Activated CD4-positive, alpha-beta T cell treated with anti-CD3 and anti-CD28 coated beads for 24 hours (primary cell): ENCODE measurements at regions not wholly inside any gene's neighbourhood (a gene's known extent, or its start where the extent isn't known, plus 50 kb on each side); places are given as distances from the start of the nearest gene placed in this dataset.

Experiments used
- DNase-seq, 2 donors: peaks; one replicate each; pipeline ENCODE4 v3.0.0-alpha.2; 2020; ENCODE audit warnings: low read depth in 2 of 2

DNA sequence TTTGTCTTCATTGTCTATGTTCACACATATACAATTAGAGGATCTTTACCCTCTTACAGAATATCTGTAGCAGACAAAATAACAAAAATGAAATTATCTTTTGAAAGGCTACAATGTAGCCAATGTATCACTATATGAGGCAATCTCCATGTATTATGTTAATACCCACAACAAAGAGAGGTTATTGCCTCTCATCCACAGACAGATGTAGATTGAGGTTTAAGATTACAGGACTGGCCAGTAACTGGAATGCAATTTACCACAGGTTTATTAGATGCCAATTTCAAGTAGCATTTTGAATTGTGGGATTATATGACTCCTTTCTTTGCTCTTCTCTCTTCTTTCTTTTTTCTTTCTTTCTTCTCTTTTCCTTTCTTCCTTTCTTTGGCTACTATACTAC, 242.6 kb downstream of the ANKRD50 start:
- no peak for DNase-seq

DNA sequence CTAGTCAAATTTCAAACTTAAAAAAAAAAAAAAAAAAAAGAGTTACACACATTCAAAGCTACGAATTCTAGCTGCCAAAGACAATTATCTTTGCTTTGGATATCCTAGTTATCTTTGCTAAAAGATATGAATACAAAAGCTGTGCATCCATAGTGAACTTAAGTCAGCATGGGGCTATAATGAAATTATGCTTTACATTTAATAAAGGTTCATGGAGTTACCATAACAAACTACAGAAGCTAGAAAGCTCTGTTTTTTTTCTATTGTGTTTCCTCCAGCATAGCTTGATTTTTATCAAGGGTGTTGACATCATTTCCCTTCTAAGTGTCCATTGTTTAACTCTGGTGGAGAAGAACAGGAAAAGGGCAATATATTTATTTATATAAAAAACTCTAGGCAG, 234.1 kb downstream of the ANKRD50 start:
- no peak for DNase-seq

DNA sequence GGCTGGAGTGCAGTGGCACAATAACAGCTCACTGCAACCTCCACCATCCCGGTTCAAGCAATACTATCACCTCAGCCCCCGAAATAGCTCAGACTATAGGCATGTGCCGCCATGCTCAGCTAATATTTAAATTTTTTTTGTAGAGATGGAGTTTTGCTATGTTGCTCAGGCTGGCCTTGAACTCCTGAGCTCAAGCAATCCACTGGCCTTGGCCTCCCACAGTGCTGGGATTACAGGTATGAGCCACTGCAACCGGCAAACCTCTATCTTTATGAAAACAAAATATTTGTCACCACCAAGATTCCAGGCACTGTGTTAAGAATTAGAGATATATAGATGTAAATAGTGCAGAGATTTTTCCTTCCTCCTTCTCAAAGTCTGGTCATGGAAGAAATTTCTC, 232.5 kb downstream of the ANKRD50 start:
- no peak for DNase-seq

DNA sequence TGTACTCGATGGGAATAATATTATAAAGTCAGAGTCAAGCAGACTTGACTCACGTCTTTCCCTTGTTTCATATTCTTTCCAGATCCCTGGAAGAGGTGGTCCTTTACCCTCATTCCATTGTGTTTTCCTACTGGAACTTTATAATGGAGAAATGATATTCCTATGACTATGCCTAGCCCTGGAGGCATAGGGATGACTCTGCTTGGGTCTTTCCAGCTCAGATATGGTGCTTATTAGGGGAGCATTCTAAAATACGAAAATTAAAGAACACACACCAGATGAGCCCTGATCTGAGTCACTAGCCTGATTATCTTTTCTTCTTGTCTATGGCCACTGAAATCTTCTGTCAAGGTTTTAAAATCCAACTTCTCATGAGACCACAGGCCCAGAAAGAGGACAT, 231.4 kb downstream of the ANKRD50 start:
- no peak for DNase-seq

DNA sequence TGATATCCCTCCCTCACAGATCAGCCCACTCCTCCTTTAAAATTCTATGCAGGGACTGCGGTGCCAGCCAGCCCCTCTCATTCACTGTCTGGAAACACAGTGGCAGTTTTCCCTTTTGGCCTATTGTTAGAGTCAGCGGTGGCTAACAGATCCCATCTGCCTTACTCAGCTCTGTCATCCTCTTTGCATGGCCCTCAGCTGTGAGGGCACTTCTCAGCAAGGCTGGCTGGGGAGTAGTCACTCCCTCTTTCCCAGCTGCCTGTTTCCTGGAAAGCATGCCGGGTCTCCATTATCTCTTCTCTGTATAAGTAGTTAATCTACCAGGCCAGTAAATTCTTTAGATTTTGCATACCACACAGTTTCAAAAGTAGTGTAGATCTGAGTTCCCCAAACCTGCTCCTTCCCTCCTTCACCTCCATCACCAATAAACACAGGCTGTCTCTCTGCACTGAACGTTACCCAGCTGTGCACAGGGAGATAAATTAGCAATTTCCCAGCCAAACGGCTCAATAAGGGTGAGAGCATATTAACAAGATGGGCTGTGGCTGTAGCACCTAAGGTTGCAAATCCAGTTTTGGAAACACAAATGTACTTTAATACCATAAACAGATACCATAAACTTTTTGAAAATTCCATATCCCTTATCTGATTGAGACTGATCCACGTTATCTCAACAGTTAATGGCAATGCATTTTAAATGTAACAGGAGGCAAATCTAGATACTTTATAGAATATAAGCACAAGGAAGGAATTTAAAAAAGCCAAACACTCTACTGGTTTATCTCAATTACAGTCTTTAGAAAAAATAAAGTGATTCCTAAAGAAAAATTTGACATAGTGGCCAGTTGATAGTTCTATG, 229.3 kb downstream of the ANKRD50 start:
- DNase-seq: no peak

DNA sequence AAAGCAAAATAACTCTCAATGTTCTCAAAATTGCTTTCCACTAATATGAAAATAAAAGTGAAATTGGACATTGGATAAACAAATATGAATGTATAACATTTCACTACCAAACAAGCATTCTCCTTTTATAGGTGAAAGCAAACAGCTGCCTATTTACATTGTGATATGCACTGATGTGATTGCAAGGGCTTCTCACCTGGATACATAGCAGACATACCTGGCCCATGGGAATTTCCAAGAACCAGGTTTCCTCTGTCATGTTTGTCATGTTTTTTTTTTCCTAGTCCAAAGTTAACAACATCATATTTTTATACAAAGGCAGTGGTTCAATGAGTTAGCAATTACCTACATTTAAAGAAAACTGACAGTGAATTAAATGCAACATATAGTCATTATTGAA, 228.5 kb downstream of the ANKRD50 start:
- no peak for DNase-seq

DNA sequence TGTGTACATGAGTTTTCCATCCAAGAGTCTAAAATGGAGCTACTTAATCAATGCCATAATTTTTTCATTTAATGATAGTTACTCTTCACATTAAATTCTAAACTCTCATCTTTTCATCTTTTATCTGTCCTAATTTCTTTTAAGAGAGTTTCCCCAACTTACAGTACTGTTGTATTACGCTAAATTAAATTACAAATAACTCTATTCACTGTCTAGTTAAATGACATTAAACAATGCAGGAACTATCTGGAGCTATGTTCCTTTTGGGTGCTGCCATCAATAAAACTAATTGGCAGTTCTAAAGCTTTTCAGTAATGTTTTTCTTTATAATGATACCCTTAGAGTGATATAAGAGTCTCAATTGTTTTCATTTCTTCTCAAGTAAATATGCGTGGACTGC, 227.6 kb downstream of the ANKRD50 start:
- no peak for DNase-seq

DNA sequence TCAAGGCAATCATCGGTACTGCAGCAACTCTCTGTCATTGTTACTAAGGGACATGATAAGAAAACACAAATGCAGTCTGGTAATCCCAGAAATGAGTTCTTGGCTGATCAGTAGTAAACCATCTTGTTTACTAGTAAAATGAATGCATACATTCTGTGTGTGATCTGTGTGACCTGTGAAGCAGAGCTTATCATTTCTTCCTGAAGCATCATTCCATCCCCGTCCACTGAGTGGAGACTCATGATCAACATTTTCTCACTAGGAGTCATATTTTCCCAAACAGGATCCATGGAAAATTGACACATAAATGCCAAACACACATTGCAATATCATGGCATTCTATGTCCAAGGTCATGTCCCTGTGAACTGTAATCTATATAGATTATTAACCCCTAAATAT, 226.1 kb downstream of the ANKRD50 start:
- DNase-seq: no peak

DNA sequence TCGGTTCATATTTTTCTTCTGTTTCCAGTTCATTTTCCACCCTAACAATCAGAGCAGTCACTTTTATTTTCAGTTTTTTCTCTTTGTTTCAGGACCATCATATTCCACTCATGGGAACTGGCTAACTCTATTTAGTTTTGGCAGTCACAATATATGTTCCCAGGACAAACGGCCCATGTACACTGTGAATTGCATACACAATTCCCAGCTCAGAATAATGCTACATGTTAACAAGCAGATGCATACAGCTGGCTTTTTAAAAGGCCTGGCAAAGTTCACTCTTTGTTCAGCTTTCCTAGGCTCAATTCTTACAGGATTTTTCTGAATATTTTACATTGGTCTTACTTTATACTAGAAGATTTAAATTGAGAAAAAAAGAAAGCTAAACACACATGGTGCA, 224.9 kb downstream of the ANKRD50 start:
- DNase-seq: no peak

DNA sequence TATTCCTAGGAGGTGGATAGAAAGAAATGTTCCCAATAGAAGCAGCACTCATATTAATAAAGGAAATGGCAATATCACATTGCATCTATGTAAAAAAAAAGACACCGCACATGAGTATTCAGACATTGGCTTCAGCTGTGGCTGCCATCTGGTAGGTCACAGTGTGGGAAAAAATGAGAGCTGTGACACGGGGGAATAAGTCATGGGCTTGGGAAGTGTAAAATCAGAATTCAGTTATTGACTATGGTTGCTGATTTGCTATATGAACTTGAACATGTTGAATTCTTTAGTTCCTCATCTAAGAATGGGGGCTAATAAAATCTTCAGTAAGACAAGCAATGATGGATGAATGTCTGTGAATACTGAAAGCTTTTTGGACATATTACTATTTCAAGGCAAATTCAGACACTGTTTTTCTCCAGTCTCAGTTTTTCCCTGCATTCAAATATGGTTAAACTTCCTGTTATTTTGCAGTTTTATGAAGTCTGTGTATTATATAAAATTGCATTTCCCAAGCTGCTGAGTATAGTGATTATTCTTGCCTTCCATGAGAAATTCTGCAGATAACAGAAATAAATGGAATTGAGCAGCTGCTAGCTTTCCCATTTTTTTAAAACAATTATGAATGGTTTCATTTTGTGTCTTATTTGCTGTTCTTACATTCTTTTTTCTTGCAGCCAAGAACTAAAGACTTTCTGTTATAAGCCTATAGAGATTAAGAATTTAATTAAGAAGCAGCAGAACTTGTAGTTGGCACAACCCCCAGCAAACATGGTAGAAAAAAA, 221.0 kb downstream of the ANKRD50 start:
- DNase-seq: no peak

DNA sequence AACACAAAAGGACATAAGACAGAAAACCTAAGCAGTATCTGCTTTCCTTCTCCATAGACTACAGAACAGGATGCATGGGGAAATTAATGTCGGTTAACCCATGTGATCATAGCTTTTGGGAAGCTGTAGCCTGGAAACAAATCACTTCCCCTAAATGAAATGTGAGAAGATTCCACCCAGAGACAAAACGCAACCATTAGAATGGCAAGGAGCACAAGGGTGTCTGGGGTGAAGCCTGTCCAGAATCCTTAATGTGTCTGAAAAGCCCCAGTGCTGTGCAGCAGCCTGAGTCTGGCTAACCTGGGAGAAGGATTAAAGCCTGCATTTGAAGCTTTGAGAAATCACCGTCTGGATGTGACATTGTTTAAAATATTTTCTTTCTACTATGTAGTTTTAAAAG, 213.3 kb downstream of the ANKRD50 start:
- DNase-seq: no peak

DNA sequence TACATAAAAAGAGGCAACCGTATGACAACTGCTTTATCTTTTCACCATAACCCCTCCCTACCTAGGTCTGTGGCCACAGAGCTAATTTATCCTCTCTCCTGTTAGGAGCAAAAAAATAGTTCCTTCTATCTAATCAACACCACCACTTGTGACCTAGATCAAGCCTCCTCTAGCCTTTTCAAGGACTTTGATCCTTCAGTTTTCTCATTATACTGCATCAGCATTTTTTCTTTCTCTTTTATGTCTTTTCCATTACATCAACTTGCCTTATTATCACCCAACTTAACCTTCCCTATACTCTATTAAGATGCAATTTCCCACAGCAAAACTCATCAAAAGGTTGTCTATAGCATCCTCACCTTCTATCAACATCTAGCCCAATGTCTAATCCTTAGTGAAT, 211.0 kb downstream of the ANKRD50 start:
- DNase-seq: no peak

DNA sequence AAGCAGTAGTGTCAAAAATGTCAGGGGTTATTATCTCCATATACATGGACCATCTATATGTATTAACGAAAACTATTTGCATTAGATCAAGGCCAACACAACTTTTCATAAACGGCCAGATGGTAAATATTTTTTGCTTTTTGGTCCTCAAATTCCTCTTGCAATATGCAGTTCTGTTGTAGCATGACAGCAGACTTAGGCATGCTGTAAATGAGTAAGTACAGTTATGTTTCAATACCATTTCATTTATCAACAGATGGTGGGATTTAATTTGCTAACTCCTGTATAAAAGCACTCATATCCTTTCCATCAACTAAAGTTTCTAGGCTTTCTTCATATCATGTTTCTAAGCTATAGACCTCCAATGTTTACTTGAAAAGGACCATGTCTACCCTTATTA, 208.1 kb downstream of the ANKRD50 start:
- DNase-seq: no peak

DNA sequence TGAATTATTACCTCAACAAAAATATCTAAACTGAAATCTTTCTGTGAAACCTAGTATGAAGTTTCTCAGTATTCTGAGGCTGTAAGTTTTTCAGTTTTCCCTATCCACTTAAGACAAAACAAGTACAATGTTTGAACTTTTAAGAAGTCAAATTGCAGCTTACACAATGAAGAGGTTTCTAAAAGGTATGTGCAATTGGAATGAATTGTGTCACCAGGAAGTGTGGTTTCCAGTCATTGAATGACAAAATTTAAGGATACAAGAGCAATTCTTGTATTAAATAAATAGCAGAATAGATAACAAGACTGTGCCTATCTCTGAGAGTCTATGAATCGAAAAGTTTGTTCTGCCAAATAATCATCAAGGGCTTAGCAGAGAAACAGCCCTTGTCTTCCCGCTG, 207.3 kb downstream of the ANKRD50 start:
- DNase-seq: no peak

DNA sequence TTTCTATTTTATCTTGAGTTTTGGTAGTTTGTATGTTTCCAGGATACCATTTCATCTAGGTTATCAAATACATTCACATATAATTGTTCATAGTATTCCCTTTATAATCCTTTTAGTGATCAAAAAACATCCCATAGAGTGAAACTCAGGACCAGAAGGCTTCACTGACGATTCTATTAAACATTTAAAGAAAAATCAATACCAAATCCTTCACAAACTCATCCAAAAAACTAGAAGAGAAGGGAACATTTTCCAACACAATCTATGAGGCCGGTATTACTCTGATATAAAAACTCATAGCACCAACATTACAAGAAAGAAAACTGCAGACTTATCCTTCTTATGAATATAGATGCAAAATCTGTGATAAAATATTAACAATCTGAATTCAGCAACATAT, 203.4 kb downstream of the ANKRD50 start:
- DNase-seq: no peak

DNA sequence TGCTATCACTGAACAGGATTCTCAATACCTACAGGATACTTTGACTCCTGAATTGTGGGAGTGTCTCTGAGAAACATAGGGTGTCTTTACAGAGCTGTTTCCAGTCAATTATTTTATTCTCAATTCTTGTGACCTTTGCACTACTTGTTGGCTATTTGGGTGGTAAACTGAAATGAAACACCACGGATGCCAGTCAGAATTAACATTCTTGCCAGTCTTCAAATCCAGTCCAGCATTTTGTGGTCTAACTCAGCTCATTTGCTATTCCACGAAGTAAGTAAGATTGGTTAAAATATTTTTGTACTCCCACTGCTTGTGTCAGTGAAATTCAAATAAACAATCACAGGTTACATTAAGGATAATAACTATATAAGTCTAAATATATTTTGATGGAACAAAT, 197.9 kb downstream of the ANKRD50 start:
- DNase-seq: no peak

DNA sequence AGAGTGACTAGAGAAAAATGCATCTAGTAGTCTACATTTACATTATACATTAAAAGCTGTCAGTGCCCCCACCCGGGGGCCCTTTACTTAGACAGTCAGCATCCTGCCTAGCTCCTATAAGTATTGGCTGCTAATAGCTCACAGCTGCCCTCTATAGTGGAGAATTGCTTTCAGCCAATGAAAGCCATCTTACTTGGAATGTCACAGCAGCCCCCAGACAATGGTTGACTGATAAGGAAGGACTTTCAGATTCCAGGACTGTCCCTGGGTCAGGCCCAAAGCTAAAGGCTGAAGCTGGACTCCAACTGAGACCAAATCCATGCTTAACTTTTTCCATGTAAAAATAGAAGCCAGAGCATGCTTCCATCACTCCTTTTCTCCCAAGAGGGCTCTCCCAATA, 196.9 kb downstream of the ANKRD50 start:
- DNase-seq: no peak

DNA sequence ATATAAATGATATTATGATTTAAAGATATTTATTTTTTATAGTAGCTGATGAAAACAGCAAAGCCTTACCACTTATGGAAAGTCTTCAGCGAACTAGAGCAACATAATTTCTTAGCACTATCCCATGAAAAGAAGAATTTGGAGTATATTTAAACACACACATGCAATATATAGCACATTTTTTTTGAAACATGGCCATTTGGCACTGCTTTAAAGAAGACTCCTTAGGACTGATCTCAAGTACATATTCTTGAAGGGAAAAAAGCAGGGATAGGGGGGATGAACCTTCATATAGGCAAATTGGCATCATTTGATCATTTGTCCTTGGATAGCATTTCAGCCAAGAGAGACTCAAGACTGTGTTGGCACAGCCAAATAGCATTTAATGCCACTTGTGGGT, 193.3 kb downstream of the ANKRD50 start:
- DNase-seq: no peak

DNA sequence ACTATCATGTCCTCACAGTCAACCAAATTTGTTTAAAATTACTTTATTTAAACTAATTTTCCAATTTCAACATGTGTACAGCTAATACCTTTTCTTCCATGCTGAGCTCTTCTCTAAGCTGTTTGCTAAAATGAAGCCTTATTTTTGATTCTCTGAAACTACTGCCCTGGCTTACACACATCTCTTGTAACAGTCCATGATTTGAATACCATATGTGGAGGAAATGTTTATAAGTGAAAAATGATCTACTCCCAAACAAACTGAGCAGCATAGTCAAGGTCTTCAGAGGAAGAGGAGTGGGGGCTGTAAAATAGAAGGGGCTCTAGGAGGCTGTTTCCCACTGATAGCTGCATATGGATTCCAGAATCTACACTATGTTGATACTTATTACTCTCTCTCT, 188.7 kb downstream of the ANKRD50 start:
- no peak for DNase-seq

DNA sequence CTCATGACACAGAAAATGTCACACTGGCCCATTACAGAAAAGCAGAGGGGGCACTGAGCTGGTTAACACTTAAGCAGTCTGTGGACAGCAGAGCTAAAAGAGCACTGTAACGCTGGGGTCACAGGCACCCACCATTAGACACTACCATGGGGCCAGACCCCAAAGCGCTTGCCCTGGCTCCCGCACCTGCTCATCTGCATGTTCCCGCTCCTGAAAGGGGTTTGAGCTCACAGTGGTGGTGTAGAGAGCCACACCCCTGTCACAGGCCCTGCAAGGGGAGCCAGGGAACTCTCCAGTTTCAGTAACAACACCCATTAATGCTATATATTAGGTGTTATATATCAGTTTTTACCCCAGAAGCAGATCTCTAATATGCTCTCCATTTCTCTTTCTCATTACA, 187.0 kb downstream of the ANKRD50 start:
- DNase-seq: no peak

DNA sequence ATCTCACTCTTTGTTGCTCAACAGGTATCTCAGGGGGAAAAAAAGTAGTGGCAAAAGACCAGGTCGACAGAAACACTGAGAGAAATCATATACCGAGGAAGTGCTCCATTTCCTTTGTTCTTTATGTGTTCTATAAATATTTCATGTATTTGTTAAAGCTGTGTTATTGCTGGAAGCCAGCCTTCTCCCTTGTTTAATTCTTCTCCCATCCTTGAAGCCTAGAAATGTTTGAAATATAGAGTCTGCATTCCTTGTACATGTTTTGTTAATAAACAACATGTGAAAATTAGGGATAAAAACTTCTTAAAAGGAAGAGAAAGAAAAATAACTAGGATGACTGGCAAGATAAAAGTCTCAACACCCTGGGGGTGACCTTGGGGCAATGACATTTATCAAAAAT, 186.2 kb downstream of the ANKRD50 start:
- DNase-seq: no peak

DNA sequence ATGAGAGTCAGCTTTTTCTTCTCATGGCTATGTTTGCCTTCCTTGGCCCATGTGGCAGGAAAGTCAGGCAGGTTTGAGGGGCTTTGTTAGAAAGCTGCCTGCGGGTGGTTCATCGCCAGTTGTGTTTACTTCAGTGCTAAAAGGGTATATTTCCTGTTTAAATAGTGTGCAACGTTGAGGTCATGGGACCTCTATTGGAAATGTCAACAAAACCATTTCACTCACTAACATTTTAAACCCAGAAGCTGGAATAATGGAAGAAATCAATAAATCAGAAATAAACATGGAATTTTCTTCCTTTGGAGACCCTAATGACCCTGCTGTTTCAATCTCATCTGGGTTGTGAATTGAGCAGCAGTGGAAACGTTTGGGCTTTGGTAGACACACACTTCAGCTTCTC, 185.8 kb downstream of the ANKRD50 start:
- DNase-seq: no peak

DNA sequence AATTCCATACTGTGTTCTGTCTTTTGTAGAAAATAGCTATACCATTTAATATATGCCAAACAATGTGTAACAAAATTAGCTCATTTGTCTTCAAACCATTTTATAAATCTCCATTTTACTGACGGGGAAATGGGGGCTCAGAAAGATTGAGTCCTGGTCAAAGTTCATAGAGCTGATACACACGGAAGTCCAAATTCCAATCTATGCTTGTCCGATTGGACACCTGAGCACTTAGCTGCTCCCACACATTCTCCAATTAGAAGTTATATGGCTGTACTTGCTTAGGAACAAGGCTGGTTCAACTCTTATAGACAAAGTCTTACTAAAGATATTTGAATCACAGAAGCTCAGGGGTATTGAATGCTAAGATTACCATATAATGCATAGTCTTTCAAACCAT, 185.2 kb downstream of the ANKRD50 start:
- DNase-seq: no peak
